Stimulated activated CD4-positive, alpha-beta T cell treated with anti-CD3 and anti-CD28 coated beads, Interleukin-12 subunit alpha, Interleukin-12 subunit beta, amount 100 ng/mL, for 48 hours (primary cell): ENCODE measurements at regions not wholly inside any gene's neighbourhood (a gene's known extent, or its start where the extent isn't known, plus 50 kb on each side); places are given as distances from the start of the nearest gene placed in this dataset.

Experiments used
- DNase-seq, 3 donors: peaks; one replicate each; pipeline ENCODE4 v3.0.0-alpha.2; 2020; ENCODE audit warnings: low read depth in 2 of 3, low spot score in 1 of 3

GRCh38 chr2:120622159-120622869 lies 113.4 kb upstream of the GLI2 start:
- no peak for DNase-seq

- DNase-seq, result no peak
Measured at GRCh38 chr2:120622886-120623753, 112.5 kb upstream of the GLI2 start.

- DNase-seq, result no peak
Measured at GRCh38 chr2:120624061-120624737, 111.5 kb upstream of the GLI2 start.

- DNase-seq, result no peak
Measured at GRCh38 chr2:120624738-120625446, 110.8 kb upstream of the GLI2 start.

- DNase-seq, result no peak
Measured at GRCh38 chr2:120625865-120626560, 109.7 kb upstream of the GLI2 start.

GRCh38 chr2:120626566-120626965 lies 109.1 kb upstream of the GLI2 start:
- DNase-seq, result no peak

GRCh38 chr2:120628248-120628647 lies 107.4 kb upstream of the GLI2 start:
- DNase-seq, result no peak

GRCh38 chr2:120629241-120629895 lies 106.3 kb upstream of the GLI2 start:
- DNase-seq, result no peak

GRCh38 chr2:120630031-120630701 lies 105.5 kb upstream of the GLI2 start:
- DNase-seq, result no peak

GRCh38 chr2:120631236-120631635 lies 104.4 kb upstream of the GLI2 start:
- no peak for DNase-seq

GRCh38 chr2:120631724-120632123 lies 103.9 kb upstream of the GLI2 start:
- DNase-seq, result no peak

- DNase-seq, result no peak
Measured at GRCh38 chr2:120632796-120633646, 102.6 kb upstream of the GLI2 start.

- DNase-seq, result no peak
Measured at GRCh38 chr2:120634533-120634932, 101.1 kb upstream of the GLI2 start.

GRCh38 chr2:120635146-120635545 lies 100.5 kb upstream of the GLI2 start:
- no peak for DNase-seq

GRCh38 chr2:120637847-120638246 lies 97.8 kb upstream of the GLI2 start:
- DNase-seq, result no peak

- DNase-seq, result no peak
Measured at GRCh38 chr2:120638450-120638849, 97.2 kb upstream of the GLI2 start.

GRCh38 chr2:120641366-120641771 lies 94.3 kb upstream of the GLI2 start:
- DNase-seq, result no peak

- DNase-seq, result no peak
Measured at GRCh38 chr2:120642646-120643045, 93.0 kb upstream of the GLI2 start.

- DNase-seq, result no peak
Measured at GRCh38 chr2:120646994-120647393, 88.7 kb upstream of the GLI2 start.
